ENCODE measurements at regions not wholly inside any gene's neighbourhood (a gene's known extent, or its start where the extent isn't known, plus 50 kb on each side); places are given as distances from the start of the nearest gene placed in this dataset.
"Not testable (repeated sequence)": the region's sequence is repeated elsewhere in the genome, so short reads cannot be mapped to it uniquely, and the experiment has no call there.

GRCh38 chrX:129361576-129361975 lies 161.7 kb downstream of the SMARCA1 start:
- DNase-seq (ENCODE audit: low read depth), result peak; percentile 17

GRCh38 chrX:129360175-129360574 lies 163.1 kb downstream of the SMARCA1 start:
- DNase-seq (ENCODE audit: low read depth), result peak; percentile 10

- DNase-seq (ENCODE audit: low read depth), result no peak
Measured at GRCh38 chrX:129359269-129359668, 164.0 kb downstream of the SMARCA1 start.

GRCh38 chrX:129357428-129357827 lies 165.9 kb downstream of the SMARCA1 start:
- not testable (repeated sequence) for DNase-seq (ENCODE audit: low read depth)

GRCh38 chrX:129347291-129347690 lies 176.0 kb downstream of the SMARCA1 start:
- no peak for DNase-seq (ENCODE audit: low read depth)

GRCh38 chrX:129346574-129346973 lies 176.7 kb downstream of the SMARCA1 start:
- no peak for DNase-seq (ENCODE audit: low read depth)

GRCh38 chrX:129337264-129337663 lies 186.0 kb downstream of the SMARCA1 start:
- DNase-seq (ENCODE audit: low read depth), result not testable (repeated sequence)

- no peak for DNase-seq (ENCODE audit: low read depth)
Measured at GRCh38 chrX:129323115-129323514, 200.2 kb downstream of the SMARCA1 start.

- peak; percentile 1 for DNase-seq (ENCODE audit: low read depth)
Measured at GRCh38 chrX:129318375-129318774, 204.9 kb downstream of the SMARCA1 start.

- no peak for DNase-seq (ENCODE audit: low read depth)
Measured at GRCh38 chrX:129316461-129316860, 206.8 kb downstream of the SMARCA1 start.

- no peak for DNase-seq (ENCODE audit: low read depth)
Measured at GRCh38 chrX:129310000-129310399, 213.3 kb downstream of the SMARCA1 start.

GRCh38 chrX:129262912-129263311 lies 260.4 kb downstream of the SMARCA1 start:
- no peak for DNase-seq (ENCODE audit: low read depth)

GRCh38 chrX:129255516-129255915 lies 267.8 kb downstream of the SMARCA1 start:
- not testable (repeated sequence) for DNase-seq (ENCODE audit: low read depth)

- no peak for DNase-seq (ENCODE audit: low read depth)
Measured at GRCh38 chrX:129249563-129249962, 273.7 kb downstream of the SMARCA1 start.

GRCh38 chrX:129247642-129248041 lies 275.6 kb downstream of the SMARCA1 start:
- DNase-seq (ENCODE audit: low read depth), result no peak

GRCh38 chrX:129239371-129239770 lies 283.9 kb downstream of the SMARCA1 start:
- DNase-seq (ENCODE audit: low read depth), result peak; percentile 3

- DNase-seq (ENCODE audit: low read depth), result no peak
Measured at GRCh38 chrX:129238011-129238410, 285.3 kb downstream of the SMARCA1 start.

GRCh38 chrX:129235903-129236302 lies 287.4 kb downstream of the SMARCA1 start:
- DNase-seq (ENCODE audit: low read depth), result no peak

- DNase-seq (ENCODE audit: low read depth), result no peak
Measured at GRCh38 chrX:129233786-129234185, 289.5 kb downstream of the SMARCA1 start.

GRCh38 chrX:129230850-129231512 lies 292.3 kb downstream of the SMARCA1 start:
- no peak for DNase-seq (ENCODE audit: low read depth)

- DNase-seq (ENCODE audit: low read depth), result no peak
Measured at GRCh38 chrX:129230168-129230567, 293.1 kb downstream of the SMARCA1 start.

- DNase-seq (ENCODE audit: low read depth), result no peak
Measured at GRCh38 chrX:129227366-129227765, 295.9 kb downstream of the SMARCA1 start.

- DNase-seq (ENCODE audit: low read depth), result no peak
Measured at GRCh38 chrX:129193357-129193756, 329.9 kb downstream of the SMARCA1 start.

- DNase-seq (ENCODE audit: low read depth), result no peak
Measured at GRCh38 chrX:129188231-129188630, 335.1 kb downstream of the SMARCA1 start.
